MCF 10A (cell line): ENCODE measurements at regions not wholly inside any gene's neighbourhood (a gene's known extent, or its start where the extent isn't known, plus 50 kb on each side); places are given as distances from the start of the nearest gene placed in this dataset.

ENCODE experiments used
- BruUV-seq: library from RNA; stranded (reverse); fragments of 400-500 nt; replicated peaks from 2 replicates; lab custom pipeline; 2021; lab: Mats Ljungman, UMichigan
- CTCF ChIA-PET: fragments of 300-600 bp; sonication (Branson Sonifier 250); formaldehyde crosslinking; extraction: SDS; loops from one replicate; lab custom pipeline; 2021; ENCODE audit warnings: antibody characterized with exemption, inconsistent platforms; lab: Yijun Ruan, JAX
- POLR2A ChIA-PET: fragments of 300-600, 350-650 bp; sonication (Branson Sonifier 250); formaldehyde crosslinking; extraction: SDS; loops from one replicate; lab custom pipeline; 2020; ENCODE audit warnings: antibody characterized with exemption, inconsistent platforms; lab: Yijun Ruan, JAX
- DNase-seq: peaks from one replicate; pipeline ENCODE4 v3.0.0-alpha.2; 2018; ENCODE audit not compliant: unreplicated experiment
- H3K27ac Mint-ChIP-seq: one replicate; pipeline ENCODE4 v1.8.0; 2022; ENCODE audit warnings: mild to moderate bottlenecking, low read depth, mixed read lengths; ENCODE audit not compliant: unreplicated experiment
- H3K27me3 Mint-ChIP-seq: one replicate; pipeline ENCODE4 v1.8.0; 2022; ENCODE audit warnings: mixed read lengths; ENCODE audit not compliant: insufficient read depth, unreplicated experiment
- H3K36me3 Mint-ChIP-seq: one replicate; pipeline ENCODE4 v1.8.0; 2022; ENCODE audit warnings: mild to moderate bottlenecking, moderate library complexity, mixed read lengths; ENCODE audit not compliant: insufficient read depth, unreplicated experiment
- H3K4me1 Mint-ChIP-seq: one replicate; pipeline ENCODE4 v1.8.0; 2022; ENCODE audit warnings: mixed read lengths; ENCODE audit not compliant: insufficient read depth, unreplicated experiment
- H3K4me3 Mint-ChIP-seq: one replicate; pipeline ENCODE4 v1.8.0; 2022; ENCODE audit warnings: mild to moderate bottlenecking, moderate library complexity, mixed read lengths; ENCODE audit not compliant: unreplicated experiment
- H3K9me3 Mint-ChIP-seq: one replicate; pipeline ENCODE4 v1.8.0; 2022; ENCODE audit warnings: mixed read lengths; ENCODE audit not compliant: unreplicated experiment
- CTCF ChIP-seq: fragments of 200-600 bp; IDR thresholded peaks from one replicate; pipeline ENCODE4 v1.8.0; 2022; ENCODE audit warnings: antibody characterized with exemption, mild to moderate bottlenecking; ENCODE audit not compliant: unreplicated experiment
- intact Hi-C: fragments of 100-400 bp; cut with micrococcal nuclease; formaldehyde crosslinking; loops from 2 replicates; pipeline ENCODE4 v1.14.1; 2022

- DNase-seq: no peak
- H3K27me3 Mint-ChIP-seq: no peaks in the 10 kb centered on the region
- H3K4me1 Mint-ChIP-seq: no peaks in the 10 kb centered on the region
- H3K36me3 Mint-ChIP-seq: no peaks in the 10 kb centered on the region
- BruUV-seq: no TSS peak
- peaks cover 28% of the 10 kb centered on the region for H3K9me3 Mint-ChIP-seq
- CTCF ChIA-PET: no interaction called here
- intact Hi-C loops: no loop called here
- TF ChIP-seq CTCF: no peak
- POLR2A ChIA-PET: interaction anchor here (0.6 kb wide), 1 partner anchor 12 kb away, joined by 3 read pairs; no protein-coding TSS in a partner anchor
- no peak overlapping the region for H3K4me3 Mint-ChIP-seq
- H3K27ac Mint-ChIP-seq: no peak overlapping the region
Measured at GRCh38 chr10:131629026-131629770, 271.6 kb upstream of the PPP2R2D start.

GRCh38 chr10:131630772-131631258 lies 270.0 kb upstream of the PPP2R2D start:
- no peaks in the 10 kb centered on the region for H3K27me3 Mint-ChIP-seq
- intact Hi-C loops: no loop called here
- peaks cover 3% of the 10 kb centered on the region for H3K4me1 Mint-ChIP-seq
- POLR2A ChIA-PET: no interaction called here
- CTCF ChIA-PET: no interaction called here
- no TSS peak for BruUV-seq
- DNase-seq: no peak
- no peak for TF ChIP-seq CTCF
- H3K27ac Mint-ChIP-seq: no peak overlapping the region
- H3K4me3 Mint-ChIP-seq: no peak overlapping the region
- H3K36me3 Mint-ChIP-seq: no peaks in the 10 kb centered on the region
- H3K9me3 Mint-ChIP-seq: peaks cover 37% of the 10 kb centered on the region

- DNase-seq: no peak
- ChIA-PET CTCF (no interaction called here), POLR2A (no interaction called here)
- Mint-ChIP-seq H3K36me3 (no peaks in the 10 kb centered on the region), H3K27ac (no peak overlapping the region), H3K4me1 (peaks cover 5% of the 10 kb centered on the region), H3K27me3 (no peaks in the 10 kb centered on the region), H3K4me3 (no peak overlapping the region), H3K9me3 (peaks cover 40% of the 10 kb centered on the region)
- no peak for TF ChIP-seq CTCF
- no TSS peak for BruUV-seq
- intact Hi-C loops: no loop called here
Measured at GRCh38 chr10:131631619-131632018, 269.2 kb upstream of the PPP2R2D start.

GRCh38 chr10:131635564-131636015 lies 265.2 kb upstream of the PPP2R2D start:
- peak; percentile 60 for DNase-seq
- TF ChIP-seq CTCF: no peak
- Mint-ChIP-seq H3K4me3 (no peak overlapping the region), H3K27ac (no peak overlapping the region), H3K9me3 (peaks cover 30% of the 10 kb centered on the region), H3K36me3 (no peaks in the 10 kb centered on the region), H3K27me3 (no peaks in the 10 kb centered on the region), H3K4me1 (peaks cover 5% of the 10 kb centered on the region)
- CTCF ChIA-PET: interaction anchor here (0.9 kb wide), 1 partner anchor 14 kb away, joined by 3 read pairs; no protein-coding TSS in a partner anchor
- intact Hi-C loops: no loop called here
- POLR2A ChIA-PET: no interaction called here
- no TSS peak for BruUV-seq
